ENCODE measurements at regions not wholly inside any gene's neighbourhood (a gene's known extent, or its start where the extent isn't known, plus 50 kb on each side); places are given as distances from the start of the nearest gene placed in this dataset.

GRCh38 chr2:217294818-217295217 lies 435.0 kb upstream of the TNP1 start:
- Histone ChIP-seq H3K27ac (ENCODE audit: low read length) (no peak overlapping the region), H3K27me3 (ENCODE audit: control insufficient read depth, insufficient read depth, low read length) (no peaks in the 10 kb centered on the region), H3K4me3 (ENCODE audit: low read depth in 2 of 2, low read length in 2 of 2) (no peak overlapping the region), H3K36me3 (ENCODE audit: control insufficient read depth, insufficient read depth, low read length) (no peaks in the 10 kb centered on the region), H3K4me1 (ENCODE audit: control insufficient read depth, insufficient read depth, low read length) (no peaks in the 10 kb centered on the region), H3K9me3 (ENCODE audit: control insufficient read depth, insufficient read depth, low read depth, low read length) (no peaks in the 10 kb centered on the region)
- ChIA-PET POLR2A (no interaction called here), CTCF (no interaction called here)
- no peak for TF ChIP-seq CTCF (IDR thresholded peaks at IDR 0.05)
- no peak for TF ChIP-seq TCF7L2 (IDR thresholded peaks at IDR 0.05; ENCODE audit: low read depth, low read length)
- intact Hi-C loops (cut with micrococcal nuclease; ENCODE audit: unreplicated experiment): no loop called here
- ATAC-seq (no peak), DNase-seq (ENCODE audit: low read depth, low spot score) (no peak)
- BruUV-seq (replicated peaks): no TSS peak
- in situ Hi-C loops (cut with HindIII; ENCODE audit: low pct_unique_long_range_greater_than_20kb, low sequenced_read_pairs): no loop called here

DNA sequence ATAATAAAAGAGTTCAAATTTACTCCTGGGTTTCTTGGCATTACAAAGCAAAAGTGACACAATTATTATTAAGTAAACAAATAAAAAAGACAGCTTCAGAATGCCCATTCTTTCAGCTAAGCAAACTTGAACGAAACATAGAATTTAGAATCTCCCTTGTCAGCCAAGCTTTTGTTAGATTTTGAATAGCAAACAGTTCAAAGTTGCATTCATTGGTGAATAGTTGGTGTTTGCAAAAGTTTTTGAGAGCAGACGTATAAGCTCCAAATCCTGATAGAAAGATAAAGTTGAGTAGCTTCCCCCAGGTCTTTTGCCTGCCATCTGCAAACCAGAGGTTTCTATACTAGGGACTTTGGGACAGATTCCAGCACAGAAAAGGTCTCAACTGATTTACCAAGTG lies 434.3 kb upstream of the TNP1 start:
- no peak for ATAC-seq
- ChIA-PET POLR2A (no interaction called here), CTCF (no interaction called here)
- TF ChIP-seq SIN3A (IDR thresholded peaks at IDR 0.05; ENCODE audit: borderline replicate concordance, insufficient read depth, low read depth, low read length): no peak
- no peak for TF ChIP-seq REST (IDR thresholded peaks at IDR 0.05; ENCODE audit: insufficient read depth in 1 of 2, low read depth in 2 of 2, low read length in 1 of 2)
- no peak for TF ChIP-seq POLR2AphosphoS5 (IDR thresholded peaks at IDR 0.05; ENCODE audit: low read depth, low read length)
- TF ChIP-seq CTCF (IDR thresholded peaks at IDR 0.05): no peak
- TF ChIP-seq TCF7L2 (IDR thresholded peaks at IDR 0.05; ENCODE audit: low read depth, low read length): no peak
- in situ Hi-C loops (cut with HindIII; ENCODE audit: low pct_unique_long_range_greater_than_20kb, low sequenced_read_pairs): no loop called here
- intact Hi-C loops (cut with micrococcal nuclease; ENCODE audit: unreplicated experiment): no loop called here
- H3K4me3 ChIP-seq (ENCODE audit: low read depth in 2 of 2, low read length in 2 of 2): no peak overlapping the region
- H3K27me3 ChIP-seq (ENCODE audit: control insufficient read depth, insufficient read depth, low read length): no peaks in the 10 kb centered on the region
- no peak overlapping the region for H3K27ac ChIP-seq (ENCODE audit: low read length)
- no peaks in the 10 kb centered on the region for H3K36me3 ChIP-seq (ENCODE audit: control insufficient read depth, insufficient read depth, low read length)
- no peaks in the 10 kb centered on the region for H3K9me3 ChIP-seq (ENCODE audit: control insufficient read depth, insufficient read depth, low read depth, low read length)
- BruUV-seq (replicated peaks): no TSS peak
- H3K4me1 ChIP-seq (ENCODE audit: control insufficient read depth, insufficient read depth, low read length): no peaks in the 10 kb centered on the region
- no peak for DNase-seq (ENCODE audit: low read depth, low spot score)

- TF ChIP-seq REST (IDR thresholded peaks at IDR 0.05; ENCODE audit: insufficient read depth in 1 of 2, low read depth in 2 of 2, low read length in 1 of 2): no peak
- TF ChIP-seq CTCF (IDR thresholded peaks at IDR 0.05): no peak
- TF ChIP-seq SIN3A (IDR thresholded peaks at IDR 0.05; ENCODE audit: borderline replicate concordance, insufficient read depth, low read depth, low read length): no peak
- no peak for TF ChIP-seq POLR2AphosphoS5 (IDR thresholded peaks at IDR 0.05; ENCODE audit: low read depth, low read length)
- no peak for TF ChIP-seq TCF7L2 (IDR thresholded peaks at IDR 0.05; ENCODE audit: low read depth, low read length)
- Histone ChIP-seq H3K4me1 (ENCODE audit: control insufficient read depth, insufficient read depth, low read length) (no peaks in the 10 kb centered on the region), H3K4me3 (ENCODE audit: low read depth in 2 of 2, low read length in 2 of 2) (no peak overlapping the region), H3K36me3 (ENCODE audit: control insufficient read depth, insufficient read depth, low read length) (no peaks in the 10 kb centered on the region), H3K9me3 (ENCODE audit: control insufficient read depth, insufficient read depth, low read depth, low read length) (no peaks in the 10 kb centered on the region), H3K27me3 (ENCODE audit: control insufficient read depth, insufficient read depth, low read length) (no peaks in the 10 kb centered on the region), H3K27ac (ENCODE audit: low read length) (no peak overlapping the region)
- no peak for DNase-seq (ENCODE audit: low read depth, low spot score)
- no peak for ATAC-seq
- intact Hi-C loops (cut with micrococcal nuclease; ENCODE audit: unreplicated experiment): no loop called here
- ChIA-PET CTCF (no interaction called here), POLR2A (no interaction called here)
- in situ Hi-C loops (cut with HindIII; ENCODE audit: low pct_unique_long_range_greater_than_20kb, low sequenced_read_pairs): no loop called here
- BruUV-seq (replicated peaks): no TSS peak
These were observed 433.7 kb upstream of the TNP1 start for GRCh38 chr2:217293607-217294006.

Data from Panc1 (cell line).